GM18870 (cell line): ENCODE measurements at regions not wholly inside any gene's neighbourhood (a gene's known extent, or its start where the extent isn't known, plus 50 kb on each side); places are given as distances from the start of the nearest gene placed in this dataset.
"Not testable (repeated sequence)": the region's sequence is repeated elsewhere in the genome, so short reads cannot be mapped to it uniquely, and the experiment has no call there.

Source experiments
- ATAC-seq: cut with Tn5 transposase; IDR thresholded peaks from one replicate; pipeline ENCODE4 v1.9.1; 2021; ENCODE audit warnings: moderate library complexity; ENCODE audit not compliant: unreplicated experiment

DNA sequence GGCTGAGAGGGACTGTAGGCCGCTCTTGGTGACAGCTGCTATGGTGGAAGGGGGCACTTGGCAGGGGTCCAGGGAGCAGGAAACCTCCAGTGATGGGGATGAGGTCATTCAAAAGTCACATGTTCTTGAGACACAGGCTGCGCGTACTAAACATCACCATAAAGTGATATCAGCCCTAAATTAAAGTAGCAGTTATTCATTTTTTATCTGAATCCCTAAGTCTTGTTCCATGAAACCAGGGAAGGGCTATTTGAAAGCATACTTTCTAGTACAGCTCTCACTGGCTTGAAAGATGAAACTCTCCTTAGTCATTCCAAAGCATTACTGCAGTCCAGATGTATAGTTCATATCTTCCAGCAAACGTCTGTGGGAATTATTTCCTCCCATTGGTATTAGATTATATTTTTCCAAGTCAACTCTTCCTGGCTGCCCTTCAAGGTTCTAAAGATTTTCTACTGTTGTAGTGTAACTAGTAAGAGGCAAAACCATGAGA, 373.1 kb downstream of the CD109 start:
- no peak for ATAC-seq

DNA sequence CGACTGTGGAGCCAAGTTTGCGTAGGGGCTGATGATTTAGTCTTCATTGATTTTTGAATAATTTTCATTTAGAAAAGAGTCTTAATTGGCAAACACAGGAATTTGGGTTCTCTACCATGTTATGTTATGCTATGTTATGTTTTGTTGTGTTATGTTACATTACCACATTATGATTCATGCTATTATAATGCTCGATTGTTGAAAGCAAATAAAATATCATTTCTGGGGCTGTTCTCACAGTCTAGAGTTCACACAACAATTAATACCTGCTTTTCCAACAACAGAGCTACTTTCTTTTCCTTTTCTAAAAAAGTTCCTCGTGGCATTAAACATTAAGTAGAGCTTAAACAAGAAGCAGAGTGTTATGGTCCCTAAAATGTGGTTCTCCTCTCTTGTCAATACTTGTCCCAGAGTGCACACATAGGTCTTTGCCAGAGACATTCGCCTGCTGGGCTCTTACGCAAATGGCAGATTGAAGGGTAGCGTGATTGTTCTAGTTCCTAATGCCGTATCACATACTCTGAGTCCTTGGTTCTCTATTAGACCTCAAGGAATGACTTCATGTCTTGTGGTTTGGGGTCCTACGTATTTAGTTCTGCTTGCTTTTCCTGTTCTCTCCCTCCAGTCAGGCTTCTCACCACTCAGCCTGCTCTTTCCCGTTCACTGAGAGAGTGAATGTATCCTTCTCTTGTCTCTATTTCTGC, 370.3 kb downstream of the CD109 start:
- ATAC-seq: no peak

DNA sequence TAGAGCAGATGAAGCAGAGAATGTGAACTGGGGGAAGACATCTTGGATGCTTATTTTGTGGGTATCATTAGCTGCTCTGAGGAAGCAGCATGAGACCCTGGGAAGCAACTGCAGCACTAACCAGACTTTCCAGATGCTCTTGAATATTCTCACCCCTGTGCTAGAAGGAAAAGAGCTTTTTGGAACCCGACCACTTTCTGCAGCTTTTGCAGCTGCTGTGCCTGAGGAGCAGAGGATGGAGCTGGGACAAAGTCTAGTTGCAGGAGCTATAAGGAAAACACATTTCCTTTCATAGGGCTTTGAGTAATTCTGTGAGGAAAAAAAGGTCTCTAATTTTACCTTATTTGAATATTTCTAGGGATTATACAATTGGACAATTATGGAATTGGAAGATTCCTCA, 369.7 kb downstream of the CD109 start:
- no peak for ATAC-seq

DNA sequence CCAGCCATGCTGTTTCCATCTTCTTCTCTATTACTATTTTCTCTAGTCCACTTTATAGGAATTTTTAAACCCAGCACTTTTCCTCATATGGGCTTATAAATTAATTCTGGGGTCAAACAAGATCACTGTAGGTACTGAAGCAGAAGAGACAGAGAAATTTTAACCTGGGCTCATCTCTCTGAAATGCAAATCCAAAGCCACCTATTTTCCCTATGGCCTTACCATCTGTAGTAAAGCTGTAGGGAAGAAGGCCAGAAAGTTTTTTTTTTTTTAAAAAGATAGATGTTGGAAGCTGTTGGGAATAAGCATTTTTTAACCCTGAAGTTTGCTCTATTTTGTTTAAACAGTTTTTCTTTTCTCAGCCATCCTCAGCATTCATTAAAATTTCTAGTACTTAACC, 367.4 kb downstream of the CD109 start:
- no peak for ATAC-seq

DNA sequence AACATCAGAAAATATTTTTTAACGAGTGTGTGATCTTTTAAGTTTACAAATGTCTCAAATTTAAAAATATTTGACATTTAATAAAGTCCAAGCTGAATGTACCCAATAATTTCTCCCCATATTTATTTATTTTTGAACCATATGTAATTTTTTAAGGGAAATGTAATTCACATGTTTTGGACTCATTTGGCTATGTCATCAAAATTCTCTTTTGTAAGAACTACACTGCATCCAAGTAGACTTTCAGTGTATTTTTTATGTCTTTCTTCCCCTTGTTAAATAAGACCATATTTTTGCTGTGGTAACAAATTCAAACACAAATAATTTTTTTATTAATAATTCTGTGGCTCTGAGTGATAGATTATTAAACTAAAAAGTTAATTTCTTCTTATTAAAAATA, 365.2 kb downstream of the CD109 start:
- no peak for ATAC-seq

DNA sequence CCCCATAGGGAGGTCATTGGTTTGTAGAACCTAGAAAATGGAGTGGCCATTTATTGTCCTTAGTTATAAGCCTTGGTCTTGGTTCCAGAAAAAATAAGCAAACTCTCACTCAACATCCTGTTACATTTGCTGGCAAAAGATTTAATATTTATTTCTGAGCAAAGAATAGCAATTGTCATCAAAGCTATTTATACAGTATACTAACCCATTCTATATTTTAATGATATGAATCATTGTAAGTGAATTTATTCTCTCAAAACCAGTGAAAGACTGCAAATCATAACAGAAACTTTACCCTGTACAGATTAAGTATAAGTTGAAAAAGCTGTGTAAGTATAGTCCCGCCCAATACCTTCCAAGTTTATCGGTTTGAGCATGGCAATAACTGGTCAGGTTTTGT, 364.4 kb downstream of the CD109 start:
- ATAC-seq: no peak

DNA sequence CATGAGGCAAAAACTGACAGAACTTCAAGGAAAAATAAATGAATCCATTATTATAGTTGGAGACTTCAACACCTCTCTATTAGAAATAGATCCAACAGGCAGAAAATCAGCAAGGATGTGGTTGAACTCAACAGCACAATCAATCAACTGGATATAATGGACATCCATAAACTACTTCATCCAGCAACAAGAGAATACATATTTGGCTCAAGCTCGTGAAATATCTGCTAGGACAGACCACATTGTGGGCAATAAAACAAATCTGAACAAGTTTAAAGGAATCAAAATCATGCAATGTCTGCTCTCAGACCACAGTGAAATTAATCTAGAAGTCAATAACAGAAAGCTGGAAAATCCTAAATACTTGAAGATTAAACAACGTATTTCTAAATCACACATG, 362.6 kb downstream of the CD109 start:
- no peak for ATAC-seq

DNA sequence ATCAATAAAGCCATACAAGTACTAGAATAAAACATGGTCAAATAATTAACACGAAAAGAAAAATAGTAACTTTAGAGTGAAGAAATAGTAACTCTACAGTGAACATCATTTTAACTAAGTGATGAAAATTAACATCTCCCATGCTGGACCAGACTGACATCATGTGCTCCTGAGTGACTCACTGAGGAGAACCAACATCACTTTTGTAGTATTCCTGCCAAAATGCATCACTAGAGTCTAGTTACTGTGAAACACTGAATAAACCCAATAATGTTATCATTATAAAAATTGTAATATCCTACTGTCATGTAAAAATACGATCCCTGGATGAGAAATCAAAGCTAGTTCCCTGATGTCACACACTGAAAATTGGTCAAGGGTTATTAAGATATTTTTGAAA, 361.3 kb downstream of the CD109 start:
- no peak for ATAC-seq

DNA sequence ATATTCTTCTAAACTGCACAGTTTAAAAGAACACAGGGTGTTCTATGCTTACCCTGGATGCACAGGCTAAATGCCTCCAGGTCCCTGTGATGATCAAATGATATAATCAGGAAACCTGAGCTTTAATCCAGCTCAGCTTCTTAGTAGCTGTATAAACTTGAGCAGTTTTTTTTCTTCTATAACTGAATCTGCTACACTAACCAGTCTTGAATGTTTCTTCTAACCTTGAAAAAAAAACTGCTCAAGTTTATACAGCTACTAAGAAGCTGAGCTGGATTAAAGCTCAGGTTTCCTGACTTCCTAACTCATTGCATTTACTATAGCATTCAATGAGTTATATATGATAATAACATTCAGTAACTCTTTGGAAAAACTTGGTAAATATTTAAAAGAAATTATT, 358.2 kb downstream of the CD109 start:
- no peak for ATAC-seq

DNA sequence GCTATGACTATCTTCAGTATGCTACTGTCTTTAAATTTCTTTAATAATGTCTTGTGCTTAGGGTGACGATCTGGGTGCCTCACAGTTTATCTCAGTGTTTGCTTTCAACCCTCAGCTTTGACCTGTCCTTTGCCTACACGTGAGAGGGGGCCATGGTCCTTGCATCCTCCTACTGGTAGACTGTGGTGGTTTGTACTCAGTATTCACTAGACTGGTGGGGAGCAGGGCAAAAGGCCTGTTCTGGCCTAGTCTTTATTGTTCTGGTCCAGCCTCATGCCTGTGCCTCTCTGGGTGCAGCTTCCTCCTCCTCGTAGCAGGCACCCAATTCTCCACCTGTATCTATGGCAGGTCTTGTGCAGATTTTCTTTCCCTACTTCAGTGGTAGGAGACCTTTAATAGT, 354.9 kb downstream of the CD109 start:
- ATAC-seq: no peak

DNA sequence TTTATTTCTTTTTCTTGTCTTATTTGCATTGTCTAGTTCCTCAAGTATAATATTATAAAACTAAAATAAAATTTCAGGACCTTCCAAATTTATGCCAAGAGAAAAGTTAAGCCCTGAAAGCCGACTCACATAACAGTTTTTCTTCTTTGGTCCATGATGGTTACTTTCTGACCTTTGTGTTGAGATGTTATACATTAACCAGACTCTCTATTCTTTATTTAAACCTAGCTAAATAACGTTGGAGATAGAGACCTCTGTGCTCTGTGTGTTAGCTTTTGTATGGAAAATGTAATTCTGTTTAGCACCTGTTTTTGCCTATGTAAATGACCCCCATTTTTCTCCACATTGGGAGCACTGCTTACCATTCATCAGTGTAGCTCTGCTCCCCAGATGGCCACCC, 352.4 kb downstream of the CD109 start:
- no peak for ATAC-seq

DNA sequence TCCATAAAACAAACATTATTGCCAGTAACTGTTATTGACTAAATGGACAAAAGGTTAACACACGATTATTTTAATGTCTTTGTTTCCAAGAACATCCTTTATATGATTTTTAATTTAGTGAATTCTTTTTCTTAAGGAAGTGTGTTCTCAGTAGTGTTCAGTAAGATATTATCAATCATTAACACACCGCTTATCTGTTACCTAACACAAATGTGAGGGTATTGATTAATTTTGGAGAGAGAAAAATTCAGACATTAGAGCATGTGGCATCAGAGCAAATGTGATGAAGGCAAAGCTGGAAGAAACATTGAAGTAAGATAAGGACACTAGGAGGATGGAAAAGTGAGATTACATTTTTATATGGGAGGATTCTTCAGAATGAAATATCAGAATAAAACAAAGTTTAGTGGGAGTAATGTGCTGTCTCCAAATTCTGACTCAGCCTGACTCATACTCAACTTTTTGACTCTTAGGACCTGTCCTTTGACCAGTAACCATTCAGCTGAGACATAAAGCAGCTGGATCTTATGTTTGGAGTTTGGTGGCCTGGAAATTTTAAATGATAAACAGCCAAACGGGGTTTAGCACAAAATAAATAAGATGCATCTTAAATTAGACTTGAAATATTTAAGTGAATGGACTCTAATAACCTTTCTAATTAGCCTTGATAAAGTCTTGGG, 348.6 kb downstream of the CD109 start:
- no peak for ATAC-seq

DNA sequence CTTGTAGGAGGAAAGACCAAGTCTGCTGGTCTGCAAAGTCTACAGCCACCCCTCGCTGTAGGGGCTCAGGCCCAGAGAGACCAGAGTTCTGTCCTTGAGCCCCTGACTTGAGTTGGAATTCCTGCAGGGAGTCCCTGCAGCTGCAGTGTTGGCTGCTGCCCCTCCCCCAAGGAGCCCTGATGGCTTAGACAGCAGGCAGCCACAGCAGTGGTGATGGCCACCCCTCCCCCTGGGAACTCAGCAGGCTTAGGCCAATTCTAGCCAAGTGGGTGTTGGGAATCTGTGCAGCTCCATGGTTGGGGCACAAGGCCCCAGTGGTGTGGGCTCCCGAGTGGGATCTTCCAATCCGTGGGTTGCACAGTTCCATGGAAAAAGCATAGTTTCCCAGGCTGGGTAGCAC, 345.4 kb downstream of the CD109 start:
- ATAC-seq: no peak

DNA sequence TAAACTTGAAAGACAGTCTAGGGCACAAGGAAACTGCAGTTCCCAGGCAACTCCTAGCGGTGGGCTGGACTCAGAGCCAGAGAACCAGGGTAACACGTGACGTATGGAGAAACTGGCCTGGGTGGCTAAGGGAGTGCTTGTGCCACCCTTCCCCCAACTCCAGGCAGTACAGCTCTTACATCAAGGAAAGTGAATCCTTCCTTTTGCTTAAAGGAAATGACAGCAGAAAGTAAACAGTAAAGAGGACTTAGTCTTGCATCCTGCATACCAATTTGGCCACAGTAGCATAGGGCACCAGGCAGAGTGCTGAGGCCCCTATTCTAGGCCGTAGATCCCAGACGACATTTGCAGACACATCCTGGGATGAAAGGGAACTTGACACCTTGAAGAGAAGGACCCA, 322.8 kb downstream of the CD109 start:
- no peak for ATAC-seq

DNA sequence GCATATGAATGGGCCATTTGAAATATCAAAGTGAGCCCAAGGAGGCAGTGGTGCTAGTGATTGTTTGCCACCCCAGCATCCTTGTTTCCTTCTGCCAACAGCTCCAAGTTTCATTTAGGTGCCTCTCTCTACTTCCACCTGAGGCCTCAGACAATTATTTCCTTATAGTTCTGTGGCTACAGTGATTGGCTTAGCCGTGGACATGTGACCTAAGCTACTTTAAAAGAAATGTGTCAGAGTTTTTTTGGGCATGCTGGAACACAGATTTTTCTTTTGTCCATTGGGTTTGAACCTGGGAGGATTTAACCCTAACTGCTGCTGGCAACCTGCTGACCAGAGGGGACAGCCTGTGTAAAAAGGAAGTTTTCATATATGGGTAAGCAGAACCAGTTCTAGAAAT, 319.4 kb downstream of the CD109 start:
- ATAC-seq: no peak

DNA sequence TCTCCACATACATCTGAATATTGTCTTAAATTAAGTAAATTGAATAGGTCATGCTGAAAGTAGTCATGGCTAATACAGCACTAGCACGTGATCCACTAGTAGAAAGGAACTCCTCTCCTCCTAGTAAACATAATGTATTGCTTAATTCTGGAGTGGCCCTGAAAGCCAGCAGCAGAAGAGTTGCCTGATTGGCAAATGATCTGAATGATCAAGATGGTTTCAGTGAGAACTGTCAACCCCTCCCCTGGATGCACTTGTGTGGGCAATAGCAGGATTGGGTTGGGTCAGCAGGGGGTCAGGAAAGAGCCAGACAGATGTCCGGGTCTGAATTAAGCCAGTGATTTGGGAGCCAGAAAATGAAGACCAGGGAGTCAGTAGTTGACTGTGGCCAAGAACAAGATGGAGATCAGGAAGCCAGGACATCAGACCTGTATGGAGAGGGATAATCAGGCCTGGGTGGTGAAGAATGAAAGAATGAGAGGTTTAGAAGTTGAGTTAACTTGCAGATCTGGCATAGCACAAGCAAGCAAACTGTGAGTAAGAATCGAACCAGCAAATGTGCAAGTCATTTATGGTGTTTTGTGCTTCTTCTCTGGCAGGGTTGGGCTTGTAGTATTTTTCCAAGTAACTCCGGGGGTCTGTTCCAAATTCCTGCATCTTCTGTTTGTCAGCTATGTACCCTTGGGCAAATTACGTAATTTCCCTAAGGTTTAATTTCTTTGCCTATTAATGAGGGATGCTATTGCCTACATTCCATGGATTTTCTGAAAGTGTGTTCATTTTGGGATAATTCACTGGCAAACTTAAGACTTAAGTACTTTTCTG, 304.9 kb downstream of the CD109 start:
- no peak for ATAC-seq

DNA sequence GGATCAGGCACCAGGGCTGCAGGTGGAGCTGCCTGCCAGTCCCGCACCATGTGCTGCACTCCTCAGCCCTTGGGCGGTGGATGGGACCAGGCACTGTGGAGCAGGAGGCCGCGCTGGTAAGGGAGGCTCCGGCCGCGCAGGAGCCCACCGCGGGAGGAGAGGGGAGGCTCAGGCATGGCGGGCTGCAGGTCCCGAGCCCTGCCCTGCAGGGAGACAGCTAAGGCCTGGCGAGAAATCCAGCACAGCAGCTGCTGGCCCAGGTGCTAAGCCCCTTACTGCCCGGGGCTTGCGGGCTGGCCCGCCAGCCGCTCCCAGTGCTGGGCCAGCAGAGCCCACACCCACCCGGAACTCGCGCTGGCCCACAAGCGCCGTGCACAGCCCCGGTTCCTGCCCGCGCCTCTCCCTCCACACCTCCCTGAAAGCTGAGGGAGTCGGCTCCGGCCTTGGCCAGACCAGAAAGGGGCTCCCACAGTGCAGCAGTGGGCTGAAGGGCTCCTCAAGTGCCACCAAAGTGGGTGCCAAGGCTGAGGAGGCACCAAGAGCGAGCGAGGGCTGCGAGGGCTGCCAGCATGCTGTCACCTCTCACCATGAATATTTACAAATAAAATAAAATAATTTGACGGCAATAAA, 294.7 kb downstream of the CD109 start:
- ATAC-seq: not testable (repeated sequence)

DNA sequence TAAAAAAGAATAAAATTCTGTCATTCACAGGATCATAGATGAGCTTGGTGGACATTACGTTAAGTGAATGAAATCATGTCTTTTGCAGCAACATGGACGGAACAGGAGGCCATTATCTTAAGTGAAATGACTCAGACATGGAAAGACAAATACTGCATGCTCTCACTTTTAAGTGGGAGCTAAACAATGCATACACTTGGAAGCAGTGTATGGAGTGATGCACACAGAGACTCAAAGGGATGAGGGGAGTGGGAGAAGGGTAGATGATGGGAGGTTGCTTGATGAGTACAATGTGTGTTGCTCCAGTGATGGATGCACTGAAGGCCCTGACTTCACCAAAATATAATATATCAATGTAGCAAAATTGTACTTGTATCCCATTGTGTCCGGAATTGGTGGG, 293.4 kb downstream of the CD109 start:
- ATAC-seq: no peak

DNA sequence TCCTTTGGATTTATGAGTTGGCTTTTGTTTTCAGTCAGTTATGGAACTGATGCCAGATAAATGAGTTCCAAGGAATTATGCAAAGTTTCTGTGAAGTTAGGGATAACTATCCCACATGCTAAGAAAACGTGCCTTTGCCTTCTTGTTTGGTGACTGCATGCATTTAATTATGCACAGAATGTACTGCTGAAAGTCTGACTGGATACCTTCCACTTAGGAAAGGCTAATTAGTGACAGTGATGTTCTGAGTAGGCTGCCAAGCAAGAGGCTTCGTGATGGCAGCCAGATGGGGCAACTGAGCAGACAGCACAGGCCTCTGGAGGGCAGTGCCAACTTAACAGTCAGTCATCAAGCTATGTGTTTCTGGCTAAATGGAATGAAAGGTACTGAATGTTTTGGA, 289.9 kb downstream of the CD109 start:
- ATAC-seq: no peak

DNA sequence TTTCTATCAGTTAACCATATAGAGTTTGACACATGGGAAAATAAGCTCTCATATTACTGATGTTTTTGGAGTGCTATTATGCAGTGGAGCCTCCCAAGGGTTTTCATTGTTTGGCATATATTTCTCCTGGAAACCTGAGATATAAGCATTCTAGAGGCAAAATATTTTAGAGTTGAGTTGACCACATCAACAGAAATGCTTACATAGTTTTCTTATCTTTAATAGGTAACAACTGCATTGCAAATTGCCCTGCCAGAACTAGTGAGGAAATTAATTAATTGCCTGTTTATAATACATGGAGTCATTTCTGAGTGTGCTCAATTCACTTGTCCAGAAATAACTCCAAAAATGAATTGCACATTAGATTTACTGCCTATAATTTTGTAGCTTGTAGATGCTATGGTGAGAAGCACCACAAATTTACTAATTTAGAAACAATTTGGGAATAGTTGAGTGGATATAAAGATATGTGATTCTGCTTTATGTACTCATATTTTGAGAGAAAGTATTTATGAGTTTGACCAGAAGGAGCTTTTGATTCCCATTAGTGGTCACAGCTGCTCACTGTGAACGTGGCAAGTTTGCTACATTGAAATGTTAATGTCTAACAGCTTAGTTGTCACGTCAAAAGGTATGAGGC, 288.7 kb downstream of the CD109 start:
- ATAC-seq: no peak

DNA sequence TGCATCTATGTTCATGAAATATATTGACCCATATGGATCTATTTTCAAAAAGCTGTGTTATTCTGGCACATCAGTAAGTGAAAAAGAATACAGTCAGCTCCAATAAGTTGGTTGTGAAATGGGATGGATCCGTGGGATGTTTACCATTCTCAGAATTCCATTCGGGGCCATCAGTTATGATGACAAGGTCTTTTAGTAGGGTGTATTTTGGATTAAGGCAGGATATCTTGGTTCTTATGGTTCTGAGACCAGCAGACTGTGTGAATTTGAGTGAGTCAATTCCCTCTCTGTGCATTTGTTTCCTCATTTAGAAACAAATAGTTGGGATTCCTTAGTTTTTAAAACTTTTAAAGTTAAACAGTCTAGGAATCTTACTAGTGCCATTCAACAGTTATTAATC, 287.4 kb downstream of the CD109 start:
- ATAC-seq: no peak
